Upper lobe of right lung (tissue), 1 donor: ENCODE measurements at regions not wholly inside any gene's neighbourhood (a gene's known extent, or its start where the extent isn't known, plus 50 kb on each side); places are given as distances from the start of the nearest gene placed in this dataset.
"Not testable (repeated sequence)": the region's sequence is repeated elsewhere in the genome, so short reads cannot be mapped to it uniquely, and the experiment has no call there.

Source experiments
- ATAC-seq: fragments of 200-7000 bp; cut with Tn5 transposase; one replicate; pipeline ENCODE4 v1.9.1; 2020; ENCODE audit warnings: mild to moderate bottlenecking, moderate library complexity
- DNase-seq: peaks from one replicate; pipeline ENCODE4 v3.0.0-alpha.2; 2020
- H3K27ac ChIP-seq: fragments of 200-600 bp; one replicate; pipeline ENCODE4 v1.8.0; 2022
- H3K27me3 ChIP-seq: fragments of 200-600 bp; one replicate; pipeline ENCODE4 v1.8.0; 2022; ENCODE audit warnings: mild to moderate bottlenecking
- H3K36me3 ChIP-seq: fragments of 200-600 bp; one replicate; pipeline ENCODE4 v1.8.0; 2022
- H3K4me1 ChIP-seq: fragments of 200-600 bp; one replicate; pipeline ENCODE4 v1.8.0; 2022
- H3K4me3 ChIP-seq: fragments of 200-600 bp; one replicate; pipeline ENCODE4 v1.8.0; 2022; ENCODE audit warnings: mild to moderate bottlenecking
- H3K9me3 ChIP-seq: fragments of 200-600 bp; one replicate; pipeline ENCODE4 v1.8.0; 2022
- intact Hi-C: fragments of 100-400 bp; cut with DNase I; formaldehyde crosslinking; loops from one replicate; pipeline ENCODE4 v1.11.0; 2022
- donor health status: DM: no; HTN: yes; CAD: no; lungs with severe emphysema.

DNA sequence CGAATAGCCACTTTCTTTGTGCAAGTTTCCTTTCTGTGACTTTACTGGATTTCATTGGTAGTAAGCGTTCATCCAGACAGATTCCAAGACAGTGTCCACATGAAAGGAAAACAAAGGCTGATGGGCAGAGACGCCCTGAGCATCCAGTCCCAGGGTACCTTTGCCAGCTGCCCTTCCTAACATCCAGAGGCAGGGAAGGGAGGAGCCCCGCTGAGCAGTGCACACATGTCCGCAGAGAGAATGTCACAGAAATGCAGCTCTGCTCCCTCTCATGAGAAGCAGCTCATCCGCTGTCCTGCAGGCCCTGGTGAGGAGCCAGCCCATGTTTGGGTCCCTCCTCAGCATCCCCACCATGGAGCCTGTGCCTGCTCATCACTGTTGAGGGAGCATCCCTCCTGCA is 197.4 kb upstream of the POTEB2 start:
- DNase-seq = not testable (repeated sequence)

DNA sequence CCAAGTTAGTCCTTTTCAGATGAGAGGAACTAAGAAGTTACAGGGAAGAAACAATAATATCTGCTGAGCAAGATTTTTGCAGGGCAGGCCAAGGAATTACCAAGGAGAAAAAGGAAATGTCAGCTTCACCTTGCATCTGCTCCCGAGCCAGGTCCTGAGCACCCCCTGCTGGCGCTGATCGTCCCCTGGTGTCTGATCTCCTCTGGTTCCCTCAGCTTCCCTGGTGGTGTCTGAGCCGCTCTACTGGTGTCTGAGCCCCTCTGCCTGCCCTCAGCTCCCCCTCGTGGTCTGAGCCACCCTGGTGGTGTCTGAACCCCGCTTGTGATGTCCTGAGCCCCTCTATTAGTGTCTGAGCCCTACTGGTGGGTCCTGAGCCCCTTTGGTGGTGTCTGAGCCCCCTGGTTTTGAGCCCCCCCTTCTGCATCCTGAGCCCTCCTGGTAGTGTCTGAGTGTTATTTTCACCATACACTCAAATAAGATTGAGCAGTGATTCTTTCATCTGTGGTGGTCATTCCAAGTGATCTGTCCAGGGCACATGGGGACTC is 196.6 kb upstream of the POTEB2 start:
- H3K27me3 ChIP-seq, H3K9me3 ChIP-seq, H3K4me3 ChIP-seq, H3K4me1 ChIP-seq, H3K27ac ChIP-seq, DNase-seq, intact Hi-C loops, H3K36me3 ChIP-seq: not testable (repeated sequence)
- peak; percentile 54 for ATAC-seq

More for the DNA sequence above, 197.4 kb upstream of the POTEB2 start:
- H3K27ac ChIP-seq, H3K4me1 ChIP-seq, H3K27me3 ChIP-seq, H3K9me3 ChIP-seq, H3K36me3 ChIP-seq, H3K4me3 ChIP-seq, intact Hi-C loops: not testable (repeated sequence)
- ATAC-seq = peak; percentile 46

DNA sequence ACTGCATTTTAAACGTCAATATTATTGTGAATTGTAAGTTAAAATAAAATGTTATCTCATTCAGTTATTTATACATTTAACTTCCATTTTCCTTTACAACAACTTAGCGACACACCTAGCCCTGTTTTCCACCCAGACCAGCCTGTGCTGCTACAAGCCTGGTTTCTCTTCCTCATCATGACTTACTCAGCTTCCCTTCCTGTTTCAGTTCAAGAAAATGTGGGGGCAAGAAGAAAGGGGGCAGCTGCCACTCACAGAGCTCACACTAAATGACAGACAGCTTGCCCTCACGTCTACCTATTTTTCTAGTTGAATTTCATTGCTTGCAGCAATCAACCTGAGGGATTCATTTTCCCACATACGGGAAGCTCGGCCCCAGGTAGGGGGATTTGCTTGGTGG is 185.8 kb upstream of the POTEB2 start:
- H3K36me3 ChIP-seq, H3K4me1 ChIP-seq, H3K27me3 ChIP-seq, intact Hi-C loops, H3K4me3 ChIP-seq, H3K27ac ChIP-seq, DNase-seq, H3K9me3 ChIP-seq, ATAC-seq: not testable (repeated sequence)

DNA sequence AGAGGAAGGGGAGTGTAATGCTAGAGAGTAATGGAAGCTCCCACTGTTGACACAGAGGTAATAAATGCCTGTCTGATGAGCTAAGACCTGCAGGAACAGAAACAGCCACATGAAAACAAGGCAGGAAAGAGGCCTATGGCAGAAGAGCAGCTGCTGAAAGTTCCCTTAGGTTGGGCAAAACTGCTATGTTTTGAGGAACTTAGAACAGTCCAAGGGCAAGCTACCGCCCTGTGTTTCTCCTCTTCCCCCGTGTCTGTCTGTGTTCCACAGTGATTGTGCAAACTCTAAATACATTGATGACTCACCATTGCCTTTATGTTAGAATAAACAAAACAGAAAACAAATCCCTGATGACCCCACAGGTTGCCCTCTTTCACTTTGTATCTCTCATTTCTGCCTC is 165.6 kb upstream of the POTEB2 start:
- H3K4me3 ChIP-seq, DNase-seq, H3K27ac ChIP-seq, H3K4me1 ChIP-seq, H3K36me3 ChIP-seq, H3K27me3 ChIP-seq, intact Hi-C loops, H3K9me3 ChIP-seq: not testable (repeated sequence)
- ATAC-seq = peak; percentile 74

DNA sequence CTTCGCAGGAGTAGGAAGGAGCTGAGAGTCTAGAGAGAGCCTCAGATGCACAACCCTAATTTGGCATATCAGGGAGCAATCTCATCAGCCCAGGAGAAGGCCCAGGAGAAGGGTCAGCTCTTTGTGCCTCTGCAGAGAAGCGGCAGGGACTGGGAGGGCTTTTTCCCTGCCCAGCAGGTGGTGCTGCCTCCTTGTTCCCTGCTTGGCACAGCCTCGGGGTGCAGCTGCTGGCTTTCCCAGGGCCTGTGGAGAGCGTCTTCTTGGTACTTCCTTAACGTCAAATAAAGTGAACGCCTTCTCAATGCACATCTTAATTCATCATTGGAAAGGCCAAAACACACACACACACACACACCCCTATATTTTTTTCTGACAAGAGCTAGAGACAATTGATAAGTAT is 162.9 kb upstream of the POTEB2 start:
- intact Hi-C loops, DNase-seq, H3K4me3 ChIP-seq, ATAC-seq, H3K9me3 ChIP-seq, H3K27me3 ChIP-seq, H3K4me1 ChIP-seq, H3K27ac ChIP-seq, H3K36me3 ChIP-seq: not testable (repeated sequence)

DNA sequence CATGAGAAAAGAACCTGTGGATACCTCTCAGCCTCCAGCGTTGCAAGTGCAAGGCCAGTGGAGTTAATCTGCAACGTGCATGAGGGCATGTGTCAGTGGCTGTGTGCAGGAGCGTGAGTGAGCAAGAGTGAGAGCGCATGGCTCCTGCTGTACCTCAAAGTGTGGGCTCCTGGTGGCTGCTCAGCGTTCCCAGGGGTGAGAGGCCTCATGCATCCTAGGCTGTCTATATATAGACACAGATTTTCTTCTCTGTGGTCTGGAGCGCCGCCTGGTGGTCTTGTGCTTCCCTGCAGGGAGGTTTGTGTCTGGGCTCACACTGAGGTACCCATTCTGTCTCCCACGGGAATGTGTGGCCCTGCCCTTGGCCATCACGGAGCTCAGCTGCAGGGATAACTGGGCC is 161.8 kb upstream of the POTEB2 start:
- H3K9me3 ChIP-seq, H3K36me3 ChIP-seq, H3K27me3 ChIP-seq, H3K27ac ChIP-seq, intact Hi-C loops, DNase-seq, H3K4me1 ChIP-seq, H3K4me3 ChIP-seq: not testable (repeated sequence)
- ATAC-seq = peak; percentile 49

DNA sequence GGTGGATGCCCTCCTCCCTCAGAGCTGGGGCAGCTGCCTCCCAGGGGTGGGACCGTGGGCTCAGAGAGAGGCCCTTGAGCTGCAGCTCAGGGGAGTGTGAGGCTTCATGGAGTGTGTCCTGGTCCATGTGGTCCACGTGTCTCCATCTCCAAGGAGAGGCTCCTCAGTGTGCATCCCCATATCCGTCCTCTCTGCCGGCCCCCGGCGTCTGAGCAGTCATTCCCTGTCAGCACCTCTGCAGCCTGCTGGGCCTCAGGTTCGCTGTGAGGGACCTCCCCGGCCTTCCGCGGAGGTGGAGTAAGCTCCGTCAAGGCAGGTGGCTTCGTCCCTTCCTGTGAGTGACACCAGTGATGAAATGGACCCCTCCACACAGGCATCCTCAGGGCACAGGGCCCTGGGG is 160.7 kb upstream of the POTEB2 start:
- H3K27ac ChIP-seq, ATAC-seq, intact Hi-C loops, H3K27me3 ChIP-seq, H3K4me3 ChIP-seq, H3K36me3 ChIP-seq, H3K9me3 ChIP-seq, H3K4me1 ChIP-seq: not testable (repeated sequence)
- peak; percentile 55 for DNase-seq

DNA sequence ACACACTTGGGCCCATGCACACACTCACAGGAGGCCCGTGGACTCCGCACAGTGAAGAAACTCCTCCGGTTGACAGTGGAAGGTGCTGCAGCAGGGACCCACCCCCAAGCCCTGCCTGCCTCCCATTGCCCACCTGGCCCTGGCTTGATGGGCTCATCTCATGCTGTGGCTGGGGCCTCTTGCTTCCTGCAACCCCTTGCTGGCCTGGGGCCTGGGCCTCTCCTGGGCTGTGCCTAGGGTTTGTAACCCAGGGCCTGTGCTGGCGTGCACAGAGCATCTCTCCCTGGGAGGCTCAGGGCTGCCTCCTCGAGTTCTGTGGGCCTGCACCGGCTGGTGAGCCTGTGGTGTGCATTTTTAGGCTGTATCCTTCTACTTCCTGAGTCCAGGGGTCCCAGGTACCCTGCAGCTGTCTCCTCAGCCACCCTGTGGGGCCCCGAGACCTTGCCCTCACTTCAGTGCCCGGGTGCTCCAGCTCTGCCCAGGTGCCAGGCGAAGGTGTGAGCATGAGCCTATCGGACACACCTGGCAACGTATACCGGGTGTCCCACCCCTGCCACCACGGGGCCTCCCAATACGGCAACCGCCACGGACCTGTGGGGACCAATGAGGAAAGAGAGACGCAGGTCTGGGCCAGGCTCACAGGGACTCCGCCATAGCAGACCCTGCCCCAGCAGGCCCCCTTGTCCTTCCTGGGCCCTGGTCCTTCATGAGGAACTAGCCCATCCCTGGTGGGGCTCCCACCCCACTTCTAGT is 158.3 kb upstream of the POTEB2 start:
- H3K27ac ChIP-seq, H3K4me3 ChIP-seq, H3K9me3 ChIP-seq, H3K36me3 ChIP-seq, H3K27me3 ChIP-seq, intact Hi-C loops, H3K4me1 ChIP-seq: not testable (repeated sequence)
- DNase-seq (peak; percentile 57), ATAC-seq (peak; percentile 3)

DNA sequence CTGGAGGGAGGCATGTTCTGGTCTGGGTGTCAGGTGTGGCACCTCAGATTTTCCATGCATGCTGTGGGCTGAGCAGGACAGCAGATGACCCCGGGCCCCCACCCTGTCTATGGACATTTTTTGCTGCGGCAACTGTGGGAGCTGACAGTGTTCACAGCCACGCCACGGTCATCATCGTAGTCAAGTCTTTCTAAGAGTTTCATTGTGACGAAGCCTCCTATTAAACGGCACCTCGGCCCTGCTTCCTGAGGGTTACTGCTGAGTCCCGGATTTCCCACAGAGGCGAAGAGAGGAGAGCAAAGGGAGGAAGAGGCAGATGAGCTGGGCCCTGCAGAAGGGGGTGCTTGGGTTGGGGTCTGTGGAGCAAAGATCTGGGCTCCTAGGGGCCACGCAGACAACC is 152.1 kb upstream of the POTEB2 start:
- peak; percentile 42 for DNase-seq
- ATAC-seq, H3K27me3 ChIP-seq, H3K9me3 ChIP-seq, H3K4me1 ChIP-seq, H3K36me3 ChIP-seq, intact Hi-C loops, H3K4me3 ChIP-seq, H3K27ac ChIP-seq: not testable (repeated sequence)

DNA sequence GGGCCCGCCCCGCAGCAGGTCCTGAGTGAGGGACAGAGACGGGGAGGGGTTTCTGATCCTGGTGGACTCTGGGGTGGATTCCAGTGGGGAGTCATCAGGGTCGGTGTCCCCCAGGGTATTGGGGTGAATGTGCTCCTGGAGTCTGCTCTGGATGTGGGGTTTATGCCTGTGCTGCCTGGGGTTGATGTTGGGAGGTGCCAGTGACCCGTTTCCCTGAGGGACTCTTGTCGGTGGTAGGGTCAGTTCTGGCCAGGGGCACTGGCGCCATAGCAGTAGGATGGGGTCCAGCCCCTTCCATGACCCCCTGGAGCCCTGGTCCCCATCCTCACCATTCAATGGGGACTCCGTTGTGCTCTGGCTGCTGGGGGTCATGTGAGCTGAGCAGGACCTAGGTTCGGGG is 151.2 kb upstream of the POTEB2 start:
- H3K27ac ChIP-seq, H3K27me3 ChIP-seq, H3K9me3 ChIP-seq, H3K4me1 ChIP-seq, H3K36me3 ChIP-seq, H3K4me3 ChIP-seq, intact Hi-C loops: not testable (repeated sequence)
- peak; percentile 2 for ATAC-seq
- peak; percentile 45 for DNase-seq

DNA sequence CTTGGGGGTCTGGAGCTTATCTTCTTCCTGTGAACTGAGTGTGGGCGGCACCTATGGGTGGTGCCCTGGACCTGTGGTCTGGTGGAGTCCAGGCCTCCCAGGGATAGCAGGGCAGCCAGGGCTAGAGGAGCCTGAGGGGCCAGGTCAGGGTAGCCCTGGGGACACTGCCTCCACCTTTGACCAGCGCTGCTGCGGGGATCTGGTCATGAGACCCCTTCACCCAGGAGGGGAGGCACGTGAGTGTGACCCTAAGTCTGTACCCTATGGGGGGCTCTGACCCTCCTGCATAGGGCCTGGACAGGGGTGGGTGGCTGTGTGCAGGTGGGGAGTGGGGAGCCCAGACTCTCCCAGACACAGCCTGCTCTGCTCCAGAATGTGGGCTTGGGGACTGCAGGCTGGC is 150.5 kb upstream of the POTEB2 start:
- H3K9me3 ChIP-seq, intact Hi-C loops, H3K4me1 ChIP-seq, H3K36me3 ChIP-seq, H3K4me3 ChIP-seq, H3K27me3 ChIP-seq, H3K27ac ChIP-seq: not testable (repeated sequence)
- ATAC-seq = peak; percentile 7
- DNase-seq = peak; percentile 45

DNA sequence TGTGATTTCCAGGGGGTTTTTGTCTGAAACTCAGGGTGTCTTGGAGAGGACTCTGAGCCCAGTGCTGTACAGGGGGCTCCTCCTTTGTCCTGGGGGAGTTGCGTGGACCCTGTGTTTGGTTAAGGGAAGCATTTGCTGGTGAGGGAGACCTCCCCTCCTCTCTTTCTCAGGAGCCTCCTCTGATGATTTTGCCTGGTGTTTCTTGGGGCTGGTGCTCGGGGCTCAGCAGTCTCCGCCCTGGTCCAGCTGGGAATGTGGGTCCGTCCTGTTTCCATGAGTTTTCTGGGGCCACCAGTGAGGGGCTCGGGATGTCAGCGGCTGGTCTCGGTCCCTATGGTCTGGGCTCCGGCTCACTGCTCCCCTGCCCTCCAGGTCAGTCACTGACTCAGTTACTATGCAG is 149.1 kb upstream of the POTEB2 start:
- H3K9me3 ChIP-seq, ATAC-seq, DNase-seq, H3K4me1 ChIP-seq, H3K4me3 ChIP-seq, H3K27ac ChIP-seq, intact Hi-C loops, H3K27me3 ChIP-seq, H3K36me3 ChIP-seq: not testable (repeated sequence)

DNA sequence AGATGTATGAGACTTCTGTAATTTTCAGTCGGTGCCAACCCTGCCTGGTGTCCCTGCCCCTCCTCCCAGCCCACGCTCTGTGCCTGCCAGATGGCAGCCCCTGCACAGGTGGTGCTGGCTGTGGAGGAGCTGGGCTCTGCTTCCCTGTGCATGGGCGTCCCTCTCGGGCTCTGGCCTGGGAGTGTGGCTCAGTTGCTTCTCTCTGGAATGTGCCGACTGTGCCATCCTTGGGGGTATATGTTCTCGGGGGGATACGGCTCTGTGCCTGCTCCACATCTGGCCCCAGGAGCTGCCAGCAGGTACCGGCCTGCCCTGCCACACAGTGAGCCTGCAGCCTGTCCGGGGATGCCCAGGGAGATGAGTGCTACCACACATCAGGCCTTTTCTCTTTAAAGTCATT is 147.2 kb upstream of the POTEB2 start:
- intact Hi-C loops, H3K4me1 ChIP-seq, H3K36me3 ChIP-seq, H3K27ac ChIP-seq, H3K27me3 ChIP-seq, H3K4me3 ChIP-seq, H3K9me3 ChIP-seq, ATAC-seq: not testable (repeated sequence)
- peak; percentile 54 for DNase-seq

DNA sequence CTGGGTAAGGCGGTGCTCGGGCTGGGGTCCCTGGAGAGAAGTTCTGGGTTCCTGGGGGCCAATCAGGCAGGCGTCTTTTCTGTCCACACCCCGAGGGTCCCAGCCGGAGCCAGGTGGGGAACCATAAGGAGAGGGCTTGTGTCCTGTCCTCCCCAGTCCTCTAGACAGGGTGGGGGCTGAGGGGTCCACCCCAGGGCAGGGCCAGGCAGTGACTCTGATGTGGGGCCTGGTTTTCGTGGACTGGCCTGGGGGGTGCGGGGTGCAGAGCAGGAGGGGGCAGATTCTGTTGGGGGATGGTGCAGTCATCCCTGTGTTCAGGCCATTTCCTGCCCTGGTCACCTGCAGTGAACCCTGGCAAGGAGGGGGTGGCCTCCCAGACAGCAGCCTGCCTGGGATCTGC is 143.5 kb upstream of the POTEB2 start:
- H3K4me1 ChIP-seq, H3K36me3 ChIP-seq, H3K4me3 ChIP-seq, H3K27ac ChIP-seq, H3K27me3 ChIP-seq, H3K9me3 ChIP-seq, intact Hi-C loops: not testable (repeated sequence)
- ATAC-seq = peak; percentile 18
- DNase-seq = peak; percentile 46

DNA sequence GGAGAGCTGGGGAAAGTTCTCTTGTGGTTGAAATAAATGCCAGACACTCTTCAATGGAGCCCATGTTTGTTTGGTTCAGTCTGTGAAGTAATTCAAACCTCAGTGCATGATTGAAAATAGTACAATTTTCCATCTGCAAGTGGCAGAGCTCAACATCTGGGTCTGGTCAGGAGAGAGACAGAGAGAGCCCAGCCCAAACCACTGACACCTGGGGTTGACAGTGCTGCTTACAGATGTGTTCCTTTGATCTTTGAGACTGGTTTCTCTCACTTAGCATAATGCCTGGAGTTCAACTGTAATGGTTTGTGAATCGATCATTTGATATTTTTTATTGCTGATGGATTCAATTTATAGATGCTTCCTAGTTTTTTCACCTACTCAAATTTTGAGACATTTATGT is 137.3 kb upstream of the POTEB2 start:
- H3K27me3 ChIP-seq, DNase-seq, intact Hi-C loops, H3K4me1 ChIP-seq, H3K9me3 ChIP-seq, H3K27ac ChIP-seq, H3K36me3 ChIP-seq, ATAC-seq, H3K4me3 ChIP-seq: not testable (repeated sequence)
